ENCODE measurements at regions not wholly inside any gene's neighbourhood (a gene's known extent, or its start where the extent isn't known, plus 50 kb on each side); places are given as distances from the start of the nearest gene placed in this dataset.
"Not testable (repeated sequence)": the region's sequence is repeated elsewhere in the genome, so short reads cannot be mapped to it uniquely, and the experiment has no call there.

GRCh38 chr3:89533275-89533674 lies 425.9 kb downstream of the EPHA3 start:
- DNase-seq = no peak

GRCh38 chr3:89554587-89554986 lies 447.2 kb downstream of the EPHA3 start:
- not testable (repeated sequence) for DNase-seq

GRCh38 chr3:89558711-89559110 lies 451.3 kb downstream of the EPHA3 start:
- DNase-seq = no peak

GRCh38 chr3:89560568-89560967 lies 453.1 kb downstream of the EPHA3 start:
- DNase-seq = no peak

- no peak for DNase-seq
Observed at GRCh38 chr3:89562373-89562772, 455.0 kb downstream of the EPHA3 start.

GRCh38 chr3:89565098-89565497 lies 457.7 kb downstream of the EPHA3 start:
- no peak for DNase-seq

GRCh38 chr3:89570465-89570864 lies 463.0 kb downstream of the EPHA3 start:
- peak in 2 of 51 donors; percentile 5 to 35 for DNase-seq

- peak in 1 of 51 donors; percentile 1 for DNase-seq
Observed at GRCh38 chr3:89571298-89571697, 463.9 kb downstream of the EPHA3 start.

GRCh38 chr3:89571707-89572106 lies 464.3 kb downstream of the EPHA3 start:
- peak in 2 of 51 donors; percentile 2 to 5 for DNase-seq

GRCh38 chr3:89572261-89572660 lies 464.8 kb downstream of the EPHA3 start:
- DNase-seq = no peak

GRCh38 chr3:89576417-89576816 lies 469.0 kb downstream of the EPHA3 start:
- no peak for DNase-seq

- DNase-seq = no peak
Observed at GRCh38 chr3:89577637-89578530, 470.5 kb downstream of the EPHA3 start.

GRCh38 chr3:89580859-89581258 lies 473.4 kb downstream of the EPHA3 start:
- DNase-seq = no peak

- DNase-seq = no peak
Observed at GRCh38 chr3:89584398-89584797, 477.0 kb downstream of the EPHA3 start.

- DNase-seq = peak in 2 of 51 donors; percentile 1 to 51
Observed at GRCh38 chr3:89586256-89586655, 478.8 kb downstream of the EPHA3 start.

GRCh38 chr3:89586676-89587075 lies 479.3 kb downstream of the EPHA3 start:
- no peak for DNase-seq

- no peak for DNase-seq
Observed at GRCh38 chr3:89606151-89606550, 498.7 kb downstream of the EPHA3 start.

- DNase-seq = no peak
Observed at GRCh38 chr3:89612027-89612426, 504.6 kb downstream of the EPHA3 start.

- DNase-seq = no peak
Observed at GRCh38 chr3:89613241-89613640, 505.8 kb downstream of the EPHA3 start.

GRCh38 chr3:89617706-89618105 lies 510.3 kb downstream of the EPHA3 start:
- DNase-seq = no peak

GRCh38 chr3:89619263-89619662 lies 511.8 kb downstream of the EPHA3 start:
- DNase-seq = no peak

GRCh38 chr3:89622063-89622700 lies 514.8 kb downstream of the EPHA3 start:
- DNase-seq = no peak

GRCh38 chr3:89624494-89624893 lies 517.1 kb downstream of the EPHA3 start:
- no peak for DNase-seq
